Duodenal mucosa (tissue), 2 donors: ENCODE measurements at regions not wholly inside any gene's neighbourhood (a gene's known extent, or its start where the extent isn't known, plus 50 kb on each side); places are given as distances from the start of the nearest gene placed in this dataset.
"Not testable (repeated sequence)": the region's sequence is repeated elsewhere in the genome, so short reads cannot be mapped to it uniquely, and the experiment has no call there.

ENCODE experiments used
- H3K27ac ChIP-seq: one replicate; pipeline ENCODE4 v1.7.0; 2013; ENCODE audit warnings: low read depth, low read length
- H3K27me3 ChIP-seq, 2 donors: one replicate each; pipeline ENCODE4 v1.7.0; 2013; ENCODE audit warnings: low read length in 2 of 2, control low read depth in 1 of 2; ENCODE audit not compliant: insufficient read depth in 2 of 2, control insufficient read depth in 1 of 2
- H3K36me3 ChIP-seq, 2 donors: one replicate each; pipeline ENCODE4 v1.7.0; 2013; ENCODE audit warnings: low read length in 2 of 2, control low read depth in 1 of 2; ENCODE audit not compliant: insufficient read depth in 2 of 2, control insufficient read depth in 1 of 2
- H3K4me1 ChIP-seq, 2 donors: one replicate each; pipeline ENCODE4 v1.7.0; 2013; ENCODE audit warnings: low read length in 2 of 2, control low read depth in 1 of 2; ENCODE audit not compliant: insufficient read depth in 2 of 2, control insufficient read depth in 1 of 2
- H3K4me3 ChIP-seq, 2 donors: one replicate each; pipeline ENCODE4 v1.7.0; 2013; ENCODE audit warnings: low read length in 2 of 2, low read depth in 1 of 2
- H3K9ac ChIP-seq, 2 donors: one replicate each; pipeline ENCODE4 v1.7.0; 2013; ENCODE audit warnings: low read length in 2 of 2, low read depth in 1 of 2
- H3K9me3 ChIP-seq, 2 donors: one replicate each; pipeline ENCODE4 v1.7.0; 2013; ENCODE audit warnings: low read length in 2 of 2, control low read depth in 1 of 2; ENCODE audit not compliant: control insufficient read depth in 1 of 2

- Histone ChIP-seq H3K36me3 (no peaks in the 10 kb centered on the region), H3K9me3 (peaks cover 0 to 5% of the 10 kb centered on the region in 2 donors), H3K27ac (no peak overlapping the region), H3K4me1 (no peaks in the 10 kb centered on the region), H3K4me3 (no peak overlapping the region), H3K27me3 (no peaks in the 10 kb centered on the region), H3K9ac (no peak overlapping the region)
Measured at GRCh38 chr5:105131045-105131444, 1568.5 kb upstream of the NUDT12 start.

GRCh38 chr5:105101577-105101976, 1539.0 kb upstream of the NUDT12 start:
- H3K4me1 ChIP-seq: no peaks in the 10 kb centered on the region
- H3K9me3 ChIP-seq: peaks cover 4 to 6% of the 10 kb centered on the region in 2 donors
- H3K27ac ChIP-seq: no peak overlapping the region
- no peak overlapping the region for H3K9ac ChIP-seq
- no peaks in the 10 kb centered on the region for H3K27me3 ChIP-seq
- no peak overlapping the region for H3K4me3 ChIP-seq
- no peaks in the 10 kb centered on the region for H3K36me3 ChIP-seq

GRCh38 chr5:105088961-105089360, 1526.4 kb upstream of the NUDT12 start:
- H3K4me1 ChIP-seq: no peaks in the 10 kb centered on the region
- H3K9ac ChIP-seq: no peak overlapping the region
- no peak overlapping the region for H3K4me3 ChIP-seq
- H3K27ac ChIP-seq: no peak overlapping the region
- H3K27me3 ChIP-seq: no peaks in the 10 kb centered on the region
- H3K36me3 ChIP-seq: no peaks in the 10 kb centered on the region
- H3K9me3 ChIP-seq: peaks cover 5 to 7% of the 10 kb centered on the region in 2 donors

- Histone ChIP-seq H3K4me3 (no peak overlapping the region), H3K9me3 (peaks cover 5 to 7% of the 10 kb centered on the region in 2 donors)
Measured at GRCh38 chr5:105088102-105088501, 1525.5 kb upstream of the NUDT12 start.

GRCh38 chr5:105057893-105058292, 1495.3 kb upstream of the NUDT12 start:
- Histone ChIP-seq H3K4me1 (no peaks in the 10 kb centered on the region), H3K27ac (no peak overlapping the region), H3K27me3 (no peaks in the 10 kb centered on the region), H3K4me3 (no peak overlapping the region), H3K9me3 (peaks cover 6 to 18% of the 10 kb centered on the region in 2 donors), H3K36me3 (no peaks in the 10 kb centered on the region), H3K9ac (no peak overlapping the region)

More at GRCh38 chr5:105088102-105088501, 1525.5 kb upstream of the NUDT12 start:
- H3K36me3 ChIP-seq: no peaks in the 10 kb centered on the region
- no peaks in the 10 kb centered on the region for H3K27me3 ChIP-seq
- no peak overlapping the region for H3K27ac ChIP-seq
- H3K9ac ChIP-seq: no peak overlapping the region
- H3K4me1 ChIP-seq: no peaks in the 10 kb centered on the region

GRCh38 chr5:105057001-105057436, 1494.4 kb upstream of the NUDT12 start:
- no peaks in the 10 kb centered on the region for H3K36me3 ChIP-seq

GRCh38 chr5:105054406-105054805, 1491.8 kb upstream of the NUDT12 start:
- no peaks in the 10 kb centered on the region for H3K27me3 ChIP-seq
- H3K4me1 ChIP-seq: no peaks in the 10 kb centered on the region
- H3K4me3 ChIP-seq: no peak overlapping the region
- H3K9me3 ChIP-seq: peaks cover 6 to 18% of the 10 kb centered on the region in 2 donors
- no peak overlapping the region for H3K9ac ChIP-seq
- no peak overlapping the region for H3K27ac ChIP-seq
- H3K36me3 ChIP-seq: no peaks in the 10 kb centered on the region

More at GRCh38 chr5:105057001-105057436, 1494.4 kb upstream of the NUDT12 start:
- Histone ChIP-seq H3K9ac (no peak overlapping the region), H3K4me1 (no peaks in the 10 kb centered on the region), H3K27me3 (no peaks in the 10 kb centered on the region), H3K9me3 (peaks cover 6 to 18% of the 10 kb centered on the region in 2 donors), H3K4me3 (no peak overlapping the region), H3K27ac (no peak overlapping the region)

- no peaks in the 10 kb centered on the region for H3K36me3 ChIP-seq
- H3K27ac ChIP-seq: no peak overlapping the region
- no peaks in the 10 kb centered on the region for H3K4me1 ChIP-seq
- no peaks in the 10 kb centered on the region for H3K9me3 ChIP-seq
- no peaks in the 10 kb centered on the region for H3K27me3 ChIP-seq
- H3K9ac ChIP-seq: no peak overlapping the region
- no peak overlapping the region for H3K4me3 ChIP-seq
Measured at GRCh38 chr5:105042623-105043022, 1480.0 kb upstream of the NUDT12 start.

- not testable (repeated sequence) for H3K4me1 ChIP-seq, H3K36me3 ChIP-seq, H3K27me3 ChIP-seq, H3K27ac ChIP-seq, H3K4me3 ChIP-seq, H3K9ac ChIP-seq, H3K9me3 ChIP-seq
Measured at GRCh38 chr5:105036814-105037213, 1474.2 kb upstream of the NUDT12 start.

GRCh38 chr5:105034401-105034763, 1471.8 kb upstream of the NUDT12 start:
- Histone ChIP-seq H3K36me3 (no peaks in the 10 kb centered on the region), H3K4me3 (no peak overlapping the region), H3K4me1 (no peaks in the 10 kb centered on the region), H3K27me3 (no peaks in the 10 kb centered on the region), H3K9me3 (peaks cover 0 to 9% of the 10 kb centered on the region in 2 donors), H3K9ac (no peak overlapping the region), H3K27ac (no peak overlapping the region)
